ENCODE measurements at regions not wholly inside any gene's neighbourhood (a gene's known extent, or its start where the extent isn't known, plus 50 kb on each side); places are given as distances from the start of the nearest gene placed in this dataset.

- TF ChIP-seq, protein P1, sequence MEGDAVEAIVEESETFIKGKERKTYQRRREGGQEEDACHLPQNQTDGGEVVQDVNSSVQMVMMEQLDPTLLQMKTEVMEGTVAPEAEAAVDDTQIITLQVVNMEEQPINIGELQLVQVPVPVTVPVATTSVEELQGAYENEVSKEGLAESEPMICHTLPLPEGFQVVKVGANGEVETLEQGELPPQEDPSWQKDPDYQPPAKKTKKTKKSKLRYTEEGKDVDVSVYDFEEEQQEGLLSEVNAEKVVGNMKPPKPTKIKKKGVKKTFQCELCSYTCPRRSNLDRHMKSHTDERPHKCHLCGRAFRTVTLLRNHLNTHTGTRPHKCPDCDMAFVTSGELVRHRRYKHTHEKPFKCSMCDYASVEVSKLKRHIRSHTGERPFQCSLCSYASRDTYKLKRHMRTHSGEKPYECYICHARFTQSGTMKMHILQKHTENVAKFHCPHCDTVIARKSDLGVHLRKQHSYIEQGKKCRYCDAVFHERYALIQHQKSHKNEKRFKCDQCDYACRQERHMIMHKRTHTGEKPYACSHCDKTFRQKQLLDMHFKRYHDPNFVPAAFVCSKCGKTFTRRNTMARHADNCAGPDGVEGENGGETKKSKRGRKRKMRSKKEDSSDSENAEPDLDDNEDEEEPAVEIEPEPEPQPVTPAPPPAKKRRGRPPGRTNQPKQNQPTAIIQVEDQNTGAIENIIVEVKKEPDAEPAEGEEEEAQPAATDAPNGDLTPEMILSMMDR (IDR thresholded peaks at IDR 0.05): no peak
- DNase-seq (ENCODE audit: low spot score in 2 of 2): no peak
- intact Hi-C loops (cut with DNase I): no loop called here
- no peaks in the 10 kb centered on the region for H3K27me3 ChIP-seq
- H3K4me3 ChIP-seq: no peak overlapping the region
- no peaks in the 10 kb centered on the region for H3K36me3 ChIP-seq
- no peak overlapping the region for H3K27ac ChIP-seq
- H3K9me3 ChIP-seq: no peaks in the 10 kb centered on the region
- no peaks in the 10 kb centered on the region for H3K4me1 ChIP-seq
These were observed 292.1 kb downstream of the ADGB start for GRCh38 chr6:146890644-146891434.

DNA sequence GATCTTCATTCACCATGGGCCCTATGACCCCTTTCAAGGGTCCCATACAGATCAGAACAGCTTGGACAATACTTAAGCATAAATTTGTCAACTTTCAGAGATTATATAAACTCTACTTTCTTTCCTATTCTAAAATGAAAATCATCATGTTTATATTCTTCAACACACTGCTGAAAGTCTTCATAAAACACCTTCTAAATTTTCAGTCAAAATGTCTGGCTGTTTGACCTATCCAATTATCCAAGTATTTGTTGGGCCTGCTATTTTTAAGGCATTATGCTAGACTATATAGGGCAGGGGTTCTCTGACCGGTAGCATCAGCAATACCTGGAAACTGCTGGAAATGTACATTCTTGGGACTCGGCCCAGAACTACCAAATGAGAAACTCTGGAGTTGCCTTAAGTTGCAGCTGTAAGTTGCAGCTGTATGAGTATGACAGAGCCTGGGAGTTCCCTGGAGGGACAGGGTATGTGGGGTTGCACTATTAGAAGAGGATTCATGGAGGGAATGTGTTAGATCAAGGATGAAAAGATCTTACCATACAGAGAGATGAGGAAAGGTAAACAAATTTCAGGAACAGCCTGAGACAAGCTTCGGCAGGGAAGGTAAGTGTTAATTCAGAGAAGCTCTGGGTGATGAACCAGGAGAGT, 293.0 kb downstream of the ADGB start:
- intact Hi-C loops (cut with DNase I): no loop called here
- Histone ChIP-seq H3K4me1 (no peaks in the 10 kb centered on the region), H3K27ac (no peak overlapping the region)

DNA sequence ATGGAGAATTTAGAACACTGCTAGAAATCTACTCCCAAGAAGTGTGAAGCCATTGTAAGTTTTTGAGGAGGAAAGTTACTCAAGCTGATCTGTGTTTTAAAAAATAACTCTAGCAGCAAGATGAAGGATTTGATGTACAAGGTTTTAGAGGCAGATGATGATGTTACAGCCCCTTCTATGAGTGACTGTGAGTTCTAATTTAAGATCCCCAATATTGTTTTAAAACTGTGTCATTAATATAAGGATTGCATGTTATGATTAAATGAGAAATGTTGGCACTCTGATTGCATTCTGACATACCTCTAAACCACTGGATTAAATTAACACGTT, 293.5 kb downstream of the ADGB start:
- H3K4me1 ChIP-seq: no peaks in the 10 kb centered on the region
- no peak for DNase-seq (ENCODE audit: low spot score in 2 of 2)
- no peak overlapping the region for H3K4me3 ChIP-seq
- H3K36me3 ChIP-seq: no peaks in the 10 kb centered on the region
- no peaks in the 10 kb centered on the region for H3K27me3 ChIP-seq
- no peaks in the 10 kb centered on the region for H3K9me3 ChIP-seq
- TF ChIP-seq, protein P1 (IDR thresholded peaks at IDR 0.05): no peak
- intact Hi-C loops (cut with DNase I): no loop called here
- H3K27ac ChIP-seq: no peak overlapping the region

More for the DNA sequence above, 293.0 kb downstream of the ADGB start:
- H3K4me3 ChIP-seq: no peak overlapping the region
- DNase-seq (ENCODE audit: low spot score in 2 of 2): no peak
- no peaks in the 10 kb centered on the region for H3K27me3 ChIP-seq
- H3K9me3 ChIP-seq: no peaks in the 10 kb centered on the region
- no peaks in the 10 kb centered on the region for H3K36me3 ChIP-seq
- TF ChIP-seq, protein P1 (IDR thresholded peaks at IDR 0.05): no peak

DNA sequence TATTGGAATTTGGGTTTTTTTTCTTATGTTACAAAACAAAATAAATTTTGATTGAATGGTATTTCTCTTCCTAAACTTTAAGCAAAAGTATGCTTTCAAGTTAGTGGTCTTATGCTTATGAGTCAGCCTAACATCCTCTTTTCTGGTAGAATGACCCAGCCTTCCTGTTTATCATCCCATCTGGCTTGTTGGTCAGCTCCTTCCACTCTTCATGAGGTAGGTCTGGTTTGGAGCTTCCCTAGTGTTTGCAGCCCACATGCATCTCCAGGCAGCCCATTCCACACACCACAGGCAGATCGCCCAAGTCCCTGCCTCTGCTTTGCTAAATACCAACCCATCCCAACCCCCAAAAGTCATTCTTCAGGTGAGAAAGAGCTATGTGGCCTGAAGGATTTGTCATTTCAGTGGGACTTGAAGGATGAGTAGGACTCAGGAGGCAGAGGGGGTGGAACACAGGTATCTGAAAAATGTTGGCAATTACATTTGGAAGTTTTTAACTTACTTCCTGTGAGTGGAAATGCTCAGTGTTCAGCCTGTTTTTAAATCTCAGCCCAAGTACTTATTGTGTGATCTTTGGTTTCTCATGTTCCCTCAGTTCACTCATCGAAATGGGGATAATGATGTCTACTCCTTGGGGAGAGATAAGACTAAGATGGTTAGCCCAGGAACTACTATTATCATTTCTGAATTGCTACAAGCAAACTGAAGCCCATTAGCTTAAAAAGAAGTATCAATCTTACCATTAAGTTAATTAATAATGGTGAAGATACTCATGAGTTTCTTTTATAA, 294.0 kb downstream of the ADGB start:
- Histone ChIP-seq H3K4me1 (no peaks in the 10 kb centered on the region), H3K36me3 (no peaks in the 10 kb centered on the region), H3K4me3 (no peak overlapping the region), H3K9me3 (no peaks in the 10 kb centered on the region), H3K27ac (no peak overlapping the region), H3K27me3 (no peaks in the 10 kb centered on the region)
- no peak for DNase-seq (ENCODE audit: low spot score in 2 of 2)
- TF ChIP-seq, protein P1 (IDR thresholded peaks at IDR 0.05): no peak
- intact Hi-C loops (cut with DNase I): no loop called here

GRCh38 chr6:146893690-146894089, 294.9 kb downstream of the ADGB start:
- no peaks in the 10 kb centered on the region for H3K4me1 ChIP-seq
- no peak for DNase-seq (ENCODE audit: low spot score in 2 of 2)
- H3K27me3 ChIP-seq: no peaks in the 10 kb centered on the region
- H3K9me3 ChIP-seq: no peaks in the 10 kb centered on the region
- intact Hi-C loops (cut with DNase I): no loop called here
- H3K36me3 ChIP-seq: no peaks in the 10 kb centered on the region
- H3K27ac ChIP-seq: no peak overlapping the region
- TF ChIP-seq, protein P1 (IDR thresholded peaks at IDR 0.05): no peak
- H3K4me3 ChIP-seq: no peak overlapping the region

All from ascending aorta (tissue), 2 donors.